ENCODE measurements at regions not wholly inside any gene's neighbourhood (a gene's known extent, or its start where the extent isn't known, plus 50 kb on each side); places are given as distances from the start of the nearest gene placed in this dataset.

DNA sequence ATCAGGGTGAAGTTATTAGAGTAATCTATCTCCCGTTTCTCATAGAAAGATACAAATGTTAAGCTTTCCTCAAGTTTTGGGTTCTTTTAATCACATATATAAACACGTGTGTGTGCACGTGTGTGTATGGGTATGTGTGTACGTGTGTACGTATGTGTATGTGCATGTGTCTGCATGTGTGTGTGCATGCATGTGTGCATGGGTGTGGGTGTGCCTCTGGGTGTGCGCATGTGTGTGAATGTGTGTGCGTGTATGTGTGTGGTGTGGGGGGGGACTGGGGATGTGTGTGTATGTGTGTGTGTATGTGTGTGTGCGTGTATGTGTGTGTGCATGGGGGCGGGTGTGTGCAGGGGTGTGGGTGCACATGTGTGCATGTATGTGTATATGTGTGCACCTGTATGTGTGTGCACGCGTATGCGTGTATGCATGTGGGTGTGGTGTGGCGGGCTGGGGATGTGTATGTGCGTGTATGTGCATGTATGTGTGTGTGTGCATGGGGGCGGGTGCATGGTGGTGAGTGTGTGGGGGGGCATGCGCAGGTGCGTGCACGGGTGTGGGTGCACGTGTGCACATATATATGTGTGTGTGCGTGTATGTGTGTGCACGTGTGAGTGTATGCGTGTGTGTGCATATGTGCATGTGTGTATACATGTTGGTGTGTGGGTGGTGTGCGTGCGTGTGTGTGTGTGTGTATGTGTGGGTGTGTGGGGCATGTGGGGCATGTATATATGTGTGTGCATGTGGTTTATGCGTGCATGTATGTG lies 304.0 kb downstream of the MBD2 start:
- no peaks in the 10 kb centered on the region for H3K27me3 ChIP-seq (ENCODE audit: control insufficient read depth, insufficient read depth)
- H3K4me1 ChIP-seq (ENCODE audit: control insufficient read depth, insufficient read depth, low read length), result no peaks in the 10 kb centered on the region
- ATAC-seq (peak; percentile 16 to 20), DNase-seq (peak in 1 of 3 donors; percentile 23)
- no peak overlapping the region for H3K27ac ChIP-seq (ENCODE audit: low read length)
- intact Hi-C loops (cut with DNase I), result no loop called here
- H3K4me3 ChIP-seq (ENCODE audit: low read length), result no peak overlapping the region
- no peaks in the 10 kb centered on the region for H3K9me3 ChIP-seq (ENCODE audit: control insufficient read depth, low read length)
- WGBS, result 85% methylated on average over 25 of the region's 25 CpGs

DNA sequence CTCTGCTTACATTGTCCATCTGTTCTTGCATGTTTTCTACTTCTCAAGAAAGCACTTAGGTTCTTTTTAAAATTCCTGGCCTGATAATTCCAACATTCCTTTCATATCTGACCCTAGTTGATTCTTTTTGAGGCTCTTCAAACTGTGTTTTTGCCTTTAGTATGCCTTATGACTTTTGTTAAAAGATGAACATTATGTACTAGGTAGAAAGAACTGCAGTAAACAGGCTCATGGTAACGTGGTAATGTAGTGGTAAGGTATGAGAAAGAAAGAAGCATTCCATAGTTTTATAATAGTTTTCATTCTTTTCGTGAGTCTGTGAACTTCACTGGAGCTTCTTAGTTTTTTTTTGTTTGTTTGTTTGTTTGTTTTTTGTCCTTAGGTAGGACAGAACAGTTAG lies 306.4 kb downstream of the MBD2 start:
- Histone ChIP-seq H3K27me3 (ENCODE audit: control insufficient read depth, insufficient read depth) (no peaks in the 10 kb centered on the region), H3K9me3 (ENCODE audit: control insufficient read depth, low read length) (no peaks in the 10 kb centered on the region), H3K4me1 (ENCODE audit: control insufficient read depth, insufficient read depth, low read length) (no peaks in the 10 kb centered on the region), H3K4me3 (ENCODE audit: low read length) (no peak overlapping the region), H3K27ac (ENCODE audit: low read length) (no peak overlapping the region)
- ATAC-seq (no peak), DNase-seq (no peak)
- intact Hi-C loops (cut with DNase I), result no loop called here
- 81% methylated on average over 2 of the region's 2 CpGs for WGBS

DNA sequence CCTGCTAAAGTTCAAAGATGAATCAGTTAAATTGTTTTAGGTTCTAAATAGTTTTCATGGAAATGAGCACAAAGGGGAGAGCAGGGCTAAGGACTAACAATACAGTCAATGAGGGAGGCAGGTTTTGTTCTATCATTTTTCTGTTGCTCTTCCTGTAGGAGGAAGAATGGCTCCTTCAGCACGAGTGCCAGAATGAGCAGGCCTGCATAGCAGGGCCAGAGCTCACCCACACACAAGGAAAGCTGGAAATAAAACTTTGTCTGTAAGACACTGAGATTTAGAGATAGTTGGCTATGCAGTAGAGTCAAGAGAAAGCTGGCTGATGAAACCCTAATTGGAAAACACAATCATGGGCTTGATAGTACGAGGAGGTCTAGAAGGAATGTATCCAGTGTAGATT lies 313.3 kb downstream of the MBD2 start:
- Histone ChIP-seq H3K4me3 (ENCODE audit: low read length) (no peak overlapping the region), H3K4me1 (ENCODE audit: control insufficient read depth, insufficient read depth, low read length) (no peaks in the 10 kb centered on the region), H3K27ac (ENCODE audit: low read length) (no peak overlapping the region), H3K9me3 (ENCODE audit: control insufficient read depth, low read length) (no peaks in the 10 kb centered on the region), H3K27me3 (ENCODE audit: control insufficient read depth, insufficient read depth) (no peaks in the 10 kb centered on the region)
- no peak for DNase-seq
- intact Hi-C loops (cut with DNase I), result no loop called here
- WGBS, result 36% methylated on average over 2 of the region's 2 CpGs
- no peak for ATAC-seq

- WGBS, result 61% methylated on average over 4 of the region's 4 CpGs
- intact Hi-C loops (cut with DNase I), result no loop called here
Observed at GRCh38 chr18:53909668-53910067, 314.8 kb downstream of the MBD2 start.

DNA sequence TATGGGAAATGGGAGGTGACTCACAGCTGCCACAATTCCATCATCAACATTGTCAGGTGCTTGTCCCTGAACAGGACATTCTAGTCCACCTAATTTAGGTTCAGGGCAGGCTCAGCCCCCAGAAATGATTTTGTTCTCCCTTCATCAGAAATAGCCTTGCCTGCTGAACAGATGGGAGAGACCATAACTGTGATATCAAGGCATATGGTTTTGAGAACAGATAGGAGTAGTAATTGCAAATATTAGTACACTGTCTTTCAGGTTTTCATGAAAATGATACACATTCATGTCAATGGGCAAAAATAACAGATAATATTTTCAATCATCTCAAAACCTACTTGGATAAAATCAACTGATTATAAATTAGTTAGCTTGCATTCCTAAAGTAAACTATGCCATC lies 316.5 kb downstream of the MBD2 start:
- no peaks in the 10 kb centered on the region for H3K27me3 ChIP-seq (ENCODE audit: control insufficient read depth, insufficient read depth)
- no peak for DNase-seq
- intact Hi-C loops (cut with DNase I), result no loop called here
- H3K4me1 ChIP-seq (ENCODE audit: control insufficient read depth, insufficient read depth, low read length), result no peaks in the 10 kb centered on the region
- no peak overlapping the region for H3K4me3 ChIP-seq (ENCODE audit: low read length)
- no peaks in the 10 kb centered on the region for H3K9me3 ChIP-seq (ENCODE audit: control insufficient read depth, low read length)
- no peak overlapping the region for H3K27ac ChIP-seq (ENCODE audit: low read length)
- no peak for ATAC-seq

More at GRCh38 chr18:53909668-53910067, 314.8 kb downstream of the MBD2 start:
- Histone ChIP-seq H3K27me3 (ENCODE audit: control insufficient read depth, insufficient read depth) (no peaks in the 10 kb centered on the region), H3K27ac (ENCODE audit: low read length) (no peak overlapping the region), H3K4me3 (ENCODE audit: low read length) (no peak overlapping the region), H3K9me3 (ENCODE audit: control insufficient read depth, low read length) (no peaks in the 10 kb centered on the region), H3K4me1 (ENCODE audit: control insufficient read depth, insufficient read depth, low read length) (no peaks in the 10 kb centered on the region)
- DNase-seq (no peak), ATAC-seq (no peak)

DNA sequence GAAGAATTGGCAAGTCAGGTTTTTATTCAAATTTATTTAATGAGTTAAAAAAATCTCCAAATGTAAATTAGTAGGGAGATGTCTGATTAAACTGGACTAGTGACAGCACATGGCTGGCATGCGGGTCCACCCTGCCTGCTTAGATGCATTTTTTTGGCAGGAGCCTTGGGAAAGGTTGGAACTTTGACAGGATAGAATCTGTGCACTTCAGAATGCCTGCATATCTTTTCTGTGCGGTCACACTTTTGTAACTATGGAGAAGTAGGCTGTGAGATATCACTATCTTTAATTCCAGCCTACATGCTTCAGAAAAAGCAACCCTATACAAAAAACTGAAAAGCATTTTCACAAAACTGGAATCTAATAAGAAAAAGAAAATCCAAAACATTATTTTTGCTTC lies 317.8 kb downstream of the MBD2 start:
- no peaks in the 10 kb centered on the region for H3K4me1 ChIP-seq (ENCODE audit: control insufficient read depth, insufficient read depth, low read length)
- H3K27ac ChIP-seq (ENCODE audit: low read length), result no peak overlapping the region
- intact Hi-C loops (cut with DNase I), result no loop called here
- DNase-seq (peak in 1 of 3 donors; percentile 52), ATAC-seq (peak in 1 of 2 donors; percentile 79)
- no peaks in the 10 kb centered on the region for H3K9me3 ChIP-seq (ENCODE audit: control insufficient read depth, low read length)
- no peak overlapping the region for H3K4me3 ChIP-seq (ENCODE audit: low read length)
- 30% methylated on average over 2 of the region's 2 CpGs for WGBS
- H3K27me3 ChIP-seq (ENCODE audit: control insufficient read depth, insufficient read depth), result no peaks in the 10 kb centered on the region

GRCh38 chr18:53894675-53895442 lies 329.6 kb downstream of the MBD2 start:
- DNase-seq (no peak), ATAC-seq (no peak)
- H3K27ac ChIP-seq (ENCODE audit: low read length), result no peak overlapping the region
- WGBS, result 59% methylated on average over 5 of the region's 5 CpGs
- H3K4me3 ChIP-seq (ENCODE audit: low read length), result no peak overlapping the region
- no peaks in the 10 kb centered on the region for H3K27me3 ChIP-seq (ENCODE audit: control insufficient read depth, insufficient read depth)
- H3K9me3 ChIP-seq (ENCODE audit: control insufficient read depth, low read length), result no peaks in the 10 kb centered on the region
- intact Hi-C loops (cut with DNase I), result no loop called here
- H3K4me1 ChIP-seq (ENCODE audit: control insufficient read depth, insufficient read depth, low read length), result no peaks in the 10 kb centered on the region

GRCh38 chr18:53887447-53887846 lies 337.0 kb downstream of the MBD2 start:
- no peak overlapping the region for H3K27ac ChIP-seq (ENCODE audit: low read length)
- H3K4me3 ChIP-seq (ENCODE audit: low read length), result no peak overlapping the region
- DNase-seq (no peak), ATAC-seq (no peak)
- no peaks in the 10 kb centered on the region for H3K4me1 ChIP-seq (ENCODE audit: control insufficient read depth, insufficient read depth, low read length)
- no peaks in the 10 kb centered on the region for H3K27me3 ChIP-seq (ENCODE audit: control insufficient read depth, insufficient read depth)
- intact Hi-C loops (cut with DNase I), result no loop called here
- WGBS, result 75% methylated on average over 3 of the region's 3 CpGs
- no peaks in the 10 kb centered on the region for H3K9me3 ChIP-seq (ENCODE audit: control insufficient read depth, low read length)

DNA sequence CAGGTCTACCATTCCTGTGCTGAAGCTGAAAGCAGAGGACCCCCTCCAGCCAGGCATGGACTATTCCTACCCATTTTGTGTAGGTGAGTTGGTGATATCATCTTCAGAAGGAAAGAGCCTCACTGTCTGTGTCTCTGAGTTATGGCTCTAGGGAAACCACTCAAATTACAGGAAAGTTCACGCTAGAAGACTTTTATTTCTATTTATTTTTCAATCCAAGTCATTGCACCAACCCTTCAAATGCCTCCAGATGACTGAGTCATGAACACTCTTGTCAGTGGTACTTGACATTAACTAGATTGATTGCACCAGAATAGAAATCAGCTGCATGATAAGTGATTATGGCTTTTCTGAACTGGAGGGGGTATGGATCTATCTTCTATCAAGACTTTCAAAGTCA lies 338.4 kb downstream of the MBD2 start:
- intact Hi-C loops (cut with DNase I), result no loop called here
- DNase-seq, result no peak
- H3K4me1 ChIP-seq (ENCODE audit: control insufficient read depth, insufficient read depth, low read length), result no peaks in the 10 kb centered on the region
- H3K27me3 ChIP-seq (ENCODE audit: control insufficient read depth, insufficient read depth), result no peaks in the 10 kb centered on the region
- WGBS, result 86% methylated on average over 1 of the region's 1 CpG
- H3K9me3 ChIP-seq (ENCODE audit: control insufficient read depth, low read length), result no peaks in the 10 kb centered on the region
- H3K4me3 ChIP-seq (ENCODE audit: low read length), result no peak overlapping the region
- no peak overlapping the region for H3K27ac ChIP-seq (ENCODE audit: low read length)
- ATAC-seq, result no peak

DNA sequence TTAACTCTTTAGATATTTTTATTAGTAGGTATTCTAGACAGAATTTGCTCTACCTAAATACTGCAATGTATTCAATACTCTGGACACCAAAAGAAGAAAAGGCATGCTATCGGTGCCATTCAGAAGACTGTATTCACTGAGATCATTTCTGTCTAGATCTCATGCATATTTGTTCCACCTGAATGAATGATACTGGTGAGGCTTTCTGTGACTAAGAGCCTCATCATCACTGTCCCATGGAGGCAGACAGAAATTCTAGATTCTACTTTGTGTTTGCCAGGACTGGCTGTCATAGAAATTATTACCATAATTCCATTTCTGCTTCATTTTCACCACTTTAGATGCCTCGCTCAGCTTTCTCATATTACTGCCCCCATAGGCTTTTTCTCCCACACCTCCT lies 340.7 kb downstream of the MBD2 start:
- 91% methylated on average over 2 of the region's 2 CpGs for WGBS
- Histone ChIP-seq H3K9me3 (ENCODE audit: control insufficient read depth, low read length) (no peaks in the 10 kb centered on the region), H3K27ac (ENCODE audit: low read length) (no peak overlapping the region), H3K27me3 (ENCODE audit: control insufficient read depth, insufficient read depth) (no peaks in the 10 kb centered on the region), H3K4me1 (ENCODE audit: control insufficient read depth, insufficient read depth, low read length) (no peaks in the 10 kb centered on the region), H3K4me3 (ENCODE audit: low read length) (no peak overlapping the region)
- no peak for ATAC-seq
- no peak for DNase-seq
- intact Hi-C loops (cut with DNase I), result no loop called here

DNA sequence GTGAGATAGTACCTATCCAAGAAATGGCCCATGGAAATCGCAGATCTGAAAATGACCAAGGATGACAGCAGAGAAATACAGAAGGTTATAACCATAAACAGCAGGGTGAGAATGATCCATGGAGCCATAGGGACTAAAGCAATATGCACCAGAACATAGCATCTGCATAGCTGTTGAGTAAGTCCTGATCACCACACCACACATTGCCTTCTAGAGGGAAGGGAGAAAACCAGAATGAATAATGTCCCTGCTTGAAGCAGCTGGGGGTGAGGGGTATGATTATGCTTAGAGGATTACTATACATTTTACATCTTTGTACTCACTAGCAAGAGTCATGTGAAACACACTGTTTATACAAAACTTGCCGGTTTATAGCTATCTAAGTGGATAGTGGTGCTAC lies 350.4 kb downstream of the MBD2 start:
- Histone ChIP-seq H3K4me3 (ENCODE audit: low read length) (no peak overlapping the region), H3K9me3 (ENCODE audit: control insufficient read depth, low read length) (no peaks in the 10 kb centered on the region), H3K27ac (ENCODE audit: low read length) (no peak overlapping the region), H3K27me3 (ENCODE audit: control insufficient read depth, insufficient read depth) (no peaks in the 10 kb centered on the region), H3K4me1 (ENCODE audit: control insufficient read depth, insufficient read depth, low read length) (no peaks in the 10 kb centered on the region)
- 94% methylated on average over 2 of the region's 2 CpGs for WGBS
- ATAC-seq, result no peak
- intact Hi-C loops (cut with DNase I), result no loop called here
- no peak for DNase-seq

Data from right cardiac atrium (tissue), 5 donors.